ENCODE measurements at regions not wholly inside any gene's neighbourhood (a gene's known extent, or its start where the extent isn't known, plus 50 kb on each side); places are given as distances from the start of the nearest gene placed in this dataset.

- in situ Hi-C loops (cut with MboI; ENCODE audit: low sequenced_read_pairs) (no loop called here), intact Hi-C loops (cut with micrococcal nuclease) (no loop called here), dilution Hi-C loops (cut with HindIII; ENCODE audit: low sequenced_read_pairs, unreplicated experiment) (no loop called here)
- H3K4me2 ChIP-seq (ENCODE audit: low read depth, low read length), result no peak overlapping the region
- H3K18ac ChIP-seq (ENCODE audit: low read depth, low read length), result no peak overlapping the region
- no peaks in the 10 kb centered on the region for H3K36me3 ChIP-seq (ENCODE audit: control insufficient read depth, insufficient read depth, low read length)
- H3K14ac ChIP-seq (replicated peaks; ENCODE audit: low read depth, low read length), result no peak overlapping the region
- no peaks in the 10 kb centered on the region for H4K20me1 ChIP-seq (ENCODE audit: insufficient read depth, low read length)
- H3K4me1 ChIP-seq (ENCODE audit: control insufficient read depth, insufficient read depth, low read length), result no peaks in the 10 kb centered on the region
- no peak for DNase-seq
- no peak overlapping the region for H2BK15ac ChIP-seq (ENCODE audit: low read depth, low read length)
- no peak overlapping the region for H3K27ac ChIP-seq (ENCODE audit: insufficient read depth, low read length)
- no peak overlapping the region for H3K9ac ChIP-seq (ENCODE audit: low read depth, low read length)
- no peak overlapping the region for H2AK5ac ChIP-seq (ENCODE audit: low read depth, low read length)
- ChIA-PET CTCF (interaction anchor here (0.7 kb wide), 1 partner anchor 55 kb away, joined by 3 read pairs; no protein-coding TSS in a partner anchor), POLR2A (ENCODE audit: unreplicated experiment) (no interaction called here)
- H4K8ac ChIP-seq (ENCODE audit: low read depth in 2 of 2, low read length in 2 of 2), result no peak overlapping the region
- H3K4me3 ChIP-seq (ENCODE audit: insufficient read depth, low read depth, low read length), result no peak overlapping the region
- no peak overlapping the region for H3K4ac ChIP-seq (ENCODE audit: low read depth, low read length)
- no peaks in the 10 kb centered on the region for H3K79me1 ChIP-seq (ENCODE audit: low read depth in 1 of 2, low read length in 2 of 2)
- no peak overlapping the region for H2BK5ac ChIP-seq (ENCODE audit: low read depth, low read length, poor library complexity, severe bottlenecking)
- no peak overlapping the region for H4K5ac ChIP-seq (ENCODE audit: low read depth, low read length)
- H3K9me1 ChIP-seq (ENCODE audit: insufficient read depth, low read length), result no peaks in the 10 kb centered on the region
- no TSS peak for BruUV-seq (replicated peaks)
- TF ChIP-seq USF2 (IDR thresholded peaks at IDR 0.05; ENCODE audit: low read depth, low read length), result no peak
- TF ChIP-seq MAFK (IDR thresholded peaks at IDR 0.05; ENCODE audit: low read depth, low read length), result no peak
- no peak for TF ChIP-seq SMC3 (IDR thresholded peaks at IDR 0.05; ENCODE audit: low read depth, low read length)
- TF ChIP-seq MXI1 (IDR thresholded peaks at IDR 0.05; ENCODE audit: borderline replicate concordance, low read depth, low read length), result no peak
- TF ChIP-seq CHD1 (IDR thresholded peaks at IDR 0.05; ENCODE audit: low read depth, low read length), result no peak
- TF ChIP-seq RAD21 (IDR thresholded peaks at IDR 0.05; ENCODE audit: low read length), result no peak
- no peak for TF ChIP-seq RFX5 (IDR thresholded peaks at IDR 0.05; ENCODE audit: low read depth, low read length)
- no peak for TF ChIP-seq CEBPB (IDR thresholded peaks at IDR 0.05; ENCODE audit: low read depth, low read length)
- no peak overlapping the region for H2AFZ ChIP-seq (replicated peaks; ENCODE audit: low read length, poor library complexity)
- H2AK9ac ChIP-seq (replicated peaks; ENCODE audit: low read depth, low read length, poor library complexity), result no peak overlapping the region
- peaks cover 2% of the 10 kb centered on the region; the same call in 1 of the 2 replicates for H3K9me3 ChIP-seq (ENCODE audit: control insufficient read depth, insufficient read depth, low read length)
- no peak overlapping the region for H3K56ac ChIP-seq (ENCODE audit: extremely low read depth, insufficient read depth, low read length)
- no peak overlapping the region for H2BK20ac ChIP-seq (ENCODE audit: low read depth, low read length)
- H2BK120ac ChIP-seq (ENCODE audit: low read depth, low read length), result no peak overlapping the region
- no peaks in the 10 kb centered on the region for H3K27me3 ChIP-seq (ENCODE audit: control insufficient read depth, insufficient read depth, low read length)
- no peak overlapping the region for H4K91ac ChIP-seq (ENCODE audit: insufficient read depth, low read depth, low read length)
- no peak for ATAC-seq (ENCODE audit: low read depth)
- no peak overlapping the region for H3K23ac ChIP-seq (ENCODE audit: low read depth, low read length)
These were observed 348.8 kb downstream of the CGGBP1 start for GRCh38 chr3:87710028-87710427.

All from IMR-90 (cell line).